Heart left ventricle (tissue), 16 donors: ENCODE measurements at regions not wholly inside any gene's neighbourhood (a gene's known extent, or its start where the extent isn't known, plus 50 kb on each side); places are given as distances from the start of the nearest gene placed in this dataset.

ENCODE experiments used
- ATAC-seq, 4 donors: fragments of 200-7000 bp; cut with Tn5 transposase; one replicate each; pipeline ENCODE4 v1.9.1; 2020 to 2022; ENCODE audit warnings: moderate library complexity in 4 of 4, mild to moderate bottlenecking in 3 of 4, moderate number of reproducible peaks in 1 of 4
- DNase-seq, 5 donors: peaks; one replicate each; pipeline ENCODE4 v3.0.0-alpha.2; 2020
- H3K27ac ChIP-seq, 12 donors: fragments of 200-600 bp; sonication (generic) in 4 of 12; one replicate each; pipeline versions ENCODE4 v1.5.0 to v1.8.0; 2016 to 2022; ENCODE audit warnings: mild to moderate bottlenecking in 2 of 12
- H3K27me3 ChIP-seq, 9 donors: fragments of 200-600 bp; sonication (generic) in 2 of 9; one replicate each; pipeline versions ENCODE4 v1.5.1 to v1.8.0; 2016 to 2022; ENCODE audit warnings: mild to moderate bottlenecking in 3 of 9
- H3K36me3 ChIP-seq, 9 donors: fragments of 200-600 bp; sonication (generic) in 2 of 9; one replicate each; pipeline versions ENCODE4 v1.5.0 to v1.8.0; 2018 to 2022; ENCODE audit warnings: mild to moderate bottlenecking in 2 of 9
- H3K4me1 ChIP-seq, 12 donors: fragments of 200-600 bp; sonication (generic) in 4 of 12; one replicate each; pipeline versions ENCODE4 v1.5.0 to v1.8.0; 2016 to 2022; ENCODE audit warnings: mild to moderate bottlenecking in 3 of 12
- H3K4me3 ChIP-seq, 12 donors: fragments of 200-600 bp; sonication (generic) in 4 of 12; one replicate each; pipeline versions ENCODE4 v1.5.0 to v1.8.0; 2017 to 2022; ENCODE audit warnings: mild to moderate bottlenecking in 9 of 12, moderate library complexity in 4 of 12
- H3K9me3 ChIP-seq, 12 donors: fragments of 200-600 bp; sonication (generic) in 4 of 12; one replicate each; pipeline versions ENCODE4 v1.5.0 to v1.8.0; 2016 to 2022; ENCODE audit warnings: mild to moderate bottlenecking in 1 of 12
- POLR2A ChIP-seq, 2 donors: fragments of 450-650 bp; IDR thresholded peaks; one replicate each; pipeline ENCODE4 v1.6.1; 2017; ENCODE audit warnings: antibody characterized with exemption in 2 of 2, mild to moderate bottlenecking in 2 of 2, moderate library complexity in 2 of 2
- WGBS, 4 donors: extraction: QIAGEN DNeasy Blood & Tissue Kit in 2 of 4; methylation state at CpG; one replicate each; pipeline versions ENCODE4 v1.1.5 to v1.1.7; 2013 to 2018; 5-methylcytosine and 5-hydroxymethylcytosine counted together
- intact Hi-C, 10 donors: fragments of 100-400 bp; cut with DNase I; formaldehyde crosslinking; loops; one replicate each; pipeline versions ENCODE4 v1.11.1 to v1.14.2; 2022
- TF ChIP-seq, protein P1 (sequence below), 12 donors: fragments of 200-600 bp; sonication (generic) in 4 of 12; IDR thresholded peaks; one replicate each; pipeline versions ENCODE4 v1.5.0 to v1.8.0; 2018 to 2022; ENCODE audit warnings: antibody characterized with exemption in 12 of 12, mild to moderate bottlenecking in 5 of 12
- donor health status: ischemic (EF 13 %, LVEDD 7.1; RV severe dilation, severe dysfunction).
- donor health status: healthy with polysubstance abuse.
- donor health status: DM: no; HTN: yes; CAD: no.
- donor health status: DM: no; HTN: no; CAD: no.
- donor health status: ischemic (EF 25% LVEDD 6.9; RV normal size, moderate dysfunction).
- donor health status: ischemic (EF 25% LVEDD 5.7; RV mildly dilated, moderate dysfunction).
- donor health status: healthy.
- donor health status: DM: yes; HTN: yes; CAD: no.
- donor health status: ischemic (EF 35%, LVEDD 5.7; RV mildly dilated, moderate dysfunction).
- donor health status: nonischemic (EF 11% LVEDD 7.7; RV severe dilation, severe dysfunction).
- donor health status: DM: yes; HTN: yes; CAD: no.
- donor health status: PGD.
- donor health status: ischemic (EF 29% LVEDD 5.4; RV normal size, mild dysfunction).
- donor health status: nonischemic (EF 23%, LVEDD 6.1; RV moderate dilation, normal function).

DNA sequence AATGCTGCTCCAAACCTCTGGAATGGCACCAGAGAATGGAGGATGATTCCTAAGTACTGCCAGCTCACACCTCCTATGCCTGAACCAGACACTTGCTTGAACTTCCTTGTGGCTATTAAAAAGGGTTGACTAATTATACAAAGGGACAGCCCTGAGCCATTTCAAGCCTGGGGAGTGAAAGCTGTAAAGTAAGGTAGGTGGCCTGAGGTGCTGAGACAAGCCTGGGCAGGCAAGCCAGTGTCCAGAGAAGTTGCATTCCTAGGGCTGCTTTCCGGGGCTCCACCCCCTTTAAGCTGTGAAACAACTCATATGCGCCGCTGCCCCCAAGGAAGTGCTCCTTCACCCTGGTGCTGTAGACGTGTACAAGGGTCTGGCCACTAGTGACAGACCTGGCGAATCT lies 79.9 kb upstream of the SLC1A3 start:
- Histone ChIP-seq H3K4me3 (no peak overlapping the region), H3K9me3 (no peaks in the 10 kb centered on the region), H3K27me3 (no peaks in the 10 kb centered on the region), H3K27ac (no peak overlapping the region), H3K36me3 (no peaks in the 10 kb centered on the region), H3K4me1 (peaks cover 0 to 34% (median 7%) of the 10 kb centered on the region in 12 donors)
- intact Hi-C loops = loop anchor here in 2 of 10 donors (5.0 to 10.0 kb wide), 2 partner anchors 81 to 158 kb away; partner anchors contain the start of gene SLC1A3 (in 1 of the 2)
- WGBS, 4 donors = 83 to 100% (median 89%) methylated on average over 3 to 5 of the region's 5 CpGs
- ATAC-seq (no peak), DNase-seq (no peak)
- TF ChIP-seq, protein P1, sequence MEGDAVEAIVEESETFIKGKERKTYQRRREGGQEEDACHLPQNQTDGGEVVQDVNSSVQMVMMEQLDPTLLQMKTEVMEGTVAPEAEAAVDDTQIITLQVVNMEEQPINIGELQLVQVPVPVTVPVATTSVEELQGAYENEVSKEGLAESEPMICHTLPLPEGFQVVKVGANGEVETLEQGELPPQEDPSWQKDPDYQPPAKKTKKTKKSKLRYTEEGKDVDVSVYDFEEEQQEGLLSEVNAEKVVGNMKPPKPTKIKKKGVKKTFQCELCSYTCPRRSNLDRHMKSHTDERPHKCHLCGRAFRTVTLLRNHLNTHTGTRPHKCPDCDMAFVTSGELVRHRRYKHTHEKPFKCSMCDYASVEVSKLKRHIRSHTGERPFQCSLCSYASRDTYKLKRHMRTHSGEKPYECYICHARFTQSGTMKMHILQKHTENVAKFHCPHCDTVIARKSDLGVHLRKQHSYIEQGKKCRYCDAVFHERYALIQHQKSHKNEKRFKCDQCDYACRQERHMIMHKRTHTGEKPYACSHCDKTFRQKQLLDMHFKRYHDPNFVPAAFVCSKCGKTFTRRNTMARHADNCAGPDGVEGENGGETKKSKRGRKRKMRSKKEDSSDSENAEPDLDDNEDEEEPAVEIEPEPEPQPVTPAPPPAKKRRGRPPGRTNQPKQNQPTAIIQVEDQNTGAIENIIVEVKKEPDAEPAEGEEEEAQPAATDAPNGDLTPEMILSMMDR (IDR thresholded peaks at IDR 0.05) = no peak
- TF ChIP-seq POLR2A (IDR thresholded peaks at IDR 0.05) = no peak

DNA sequence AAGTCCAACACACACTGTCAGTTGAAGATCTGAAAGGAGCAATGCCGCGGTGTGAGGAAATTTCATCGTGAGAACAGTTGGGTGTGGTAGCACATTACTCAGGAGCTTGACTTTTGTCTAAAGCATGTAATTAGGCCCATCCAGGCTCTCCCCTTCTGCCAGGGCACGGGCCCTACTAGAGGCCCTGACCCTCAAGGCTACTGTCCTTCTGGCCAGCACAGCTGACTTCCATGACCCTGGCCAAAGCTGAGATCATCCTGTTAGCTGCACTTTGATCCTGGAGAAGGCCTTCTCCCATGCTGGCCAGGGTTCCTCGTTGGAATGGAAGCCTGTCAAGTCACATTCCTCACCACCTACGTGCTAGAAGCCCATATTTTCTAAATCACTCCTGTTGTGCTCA lies 77.8 kb upstream of the SLC1A3 start:
- Histone ChIP-seq H3K36me3 (no peaks in the 10 kb centered on the region), H3K27me3 (no peaks in the 10 kb centered on the region), H3K4me3 (no peak overlapping the region), H3K4me1 (peaks cover 0 to 16% (median 0%) of the 10 kb centered on the region in 12 donors), H3K9me3 (no peaks in the 10 kb centered on the region), H3K27ac (no peak overlapping the region)
- DNase-seq (no peak), ATAC-seq (no peak)
- TF ChIP-seq, protein P1 (IDR thresholded peaks at IDR 0.05) = no peak
- no peak for TF ChIP-seq POLR2A (IDR thresholded peaks at IDR 0.05)
- WGBS, 4 donors = 65 to 87% (median 73%) methylated on average over 6 of the region's 6 CpGs
- intact Hi-C loops = loop anchor here in 2 of 10 donors (5.0 to 10.0 kb wide), 2 partner anchors 79 to 156 kb away; partner anchors contain the start of gene SLC1A3 (in 1 of the 2)

DNA sequence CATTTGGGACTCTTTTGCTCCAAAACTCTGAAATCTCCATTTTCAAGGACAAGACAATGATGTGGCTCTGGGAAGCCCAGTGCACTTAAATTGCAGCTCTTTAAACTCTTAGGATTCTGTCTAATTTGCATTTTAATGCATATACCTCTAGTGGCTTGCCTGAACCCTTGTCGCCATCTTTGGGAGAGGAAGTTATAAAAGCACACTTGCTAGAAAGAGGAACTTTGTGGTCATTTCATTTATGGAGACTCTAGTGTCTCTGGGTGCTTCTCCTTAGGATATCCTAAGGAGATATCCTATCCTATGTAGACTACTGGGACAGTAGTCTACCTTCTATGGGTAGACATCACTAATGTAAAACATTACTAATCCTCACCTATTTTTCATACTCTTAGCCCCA lies 77.3 kb upstream of the SLC1A3 start:
- intact Hi-C loops = loop anchor here in 2 of 10 donors (5.0 to 10.0 kb wide), 2 partner anchors 78 to 156 kb away; partner anchors contain the start of gene SLC1A3 (in 1 of the 2)
- 75 to 92% (median 86%) methylated on average over 1 of the region's 1 CpG for WGBS, 4 donors
- ATAC-seq (no peak), DNase-seq (no peak)
- H3K27ac ChIP-seq = no peak overlapping the region
- no peak overlapping the region for H3K4me3 ChIP-seq
- H3K36me3 ChIP-seq = no peaks in the 10 kb centered on the region
- H3K9me3 ChIP-seq = no peaks in the 10 kb centered on the region
- H3K4me1 ChIP-seq = peaks cover 0 to 10% (median 0%) of the 10 kb centered on the region in 12 donors
- TF ChIP-seq, protein P1 (IDR thresholded peaks at IDR 0.05) = no peak
- TF ChIP-seq POLR2A (IDR thresholded peaks at IDR 0.05) = no peak
- no peaks in the 10 kb centered on the region for H3K27me3 ChIP-seq

DNA sequence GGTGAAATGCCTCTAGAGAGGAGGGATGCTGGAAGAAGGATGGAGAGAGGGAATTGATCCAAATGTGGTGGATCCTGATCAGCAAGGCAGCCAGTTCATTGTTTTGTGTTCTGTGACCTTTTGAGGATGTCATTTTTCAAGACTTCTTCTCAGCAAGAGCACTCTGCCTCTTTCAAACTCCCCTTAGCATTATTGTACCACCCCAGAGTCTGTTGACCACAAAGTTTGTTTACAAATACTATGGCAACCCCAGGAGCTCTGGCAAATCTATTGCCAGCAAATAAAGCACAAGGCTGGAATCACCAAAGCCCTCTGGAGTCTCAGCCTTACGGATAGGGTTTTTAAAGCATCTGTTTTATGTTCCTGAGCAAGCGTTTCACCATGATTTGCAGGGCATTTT lies 76.2 kb upstream of the SLC1A3 start:
- DNase-seq (no peak), ATAC-seq (no peak)
- TF ChIP-seq, protein P1 (IDR thresholded peaks at IDR 0.05) = no peak
- TF ChIP-seq POLR2A (IDR thresholded peaks at IDR 0.05) = no peak
- intact Hi-C loops = no loop called here
- Histone ChIP-seq H3K36me3 (no peaks in the 10 kb centered on the region), H3K4me3 (no peak overlapping the region), H3K27me3 (no peaks in the 10 kb centered on the region), H3K9me3 (no peaks in the 10 kb centered on the region), H3K27ac (no peak overlapping the region), H3K4me1 (peaks cover 0 to 18% (median 0%) of the 10 kb centered on the region in 12 donors)
- 36 to 53% (median 48%) methylated on average over 2 of the region's 2 CpGs for WGBS, 4 donors
